K562 (cell line): ENCODE measurements at regions not wholly inside any gene's neighbourhood (a gene's known extent, or its start where the extent isn't known, plus 50 kb on each side); places are given as distances from the start of the nearest gene placed in this dataset.

Experiments used
- CBFA2T2 ChIP-seq: fragments of 450-650 bp; conservative IDR thresholded peaks from 2 replicates; pipeline ENCODE4 v1.6.1; 2017; ENCODE audit warnings: mild to moderate bottlenecking
- ETV5 ChIP-seq: sonication (generic); formaldehyde crosslinking; IDR thresholded peaks from 2 replicates; pipeline ENCODE4 v1.4.0; 2020; ENCODE audit warnings: low read depth, mild to moderate bottlenecking, missing genetic modification reagents
- MYC ChIP-seq, 2 experiments: fragments of 250-450 bp in 1 of 2; sonication (Bioruptor Pico) in 1 of 2; IDR thresholded peaks; 2 replicates each; pipeline versions ENCODE4 v1.5.1 to v1.6.1; 2012 to 2021; ENCODE audit warnings: low read depth in 2 of 2, borderline replicate concordance in 1 of 2, improper control_type of control experiment in 1 of 2, low read length in 1 of 2, mild to moderate bottlenecking in 1 of 2, moderate library complexity in 1 of 2
- PHTF2 ChIP-seq: fragments of 250-450 bp; sonication (Bioruptor Pico); IDR thresholded peaks from 2 replicates; pipeline ENCODE4 v1.5.0; 2021; ENCODE audit warnings: mild to moderate bottlenecking
- POLR2A ChIP-seq: fragments of 450-650 bp; conservative IDR thresholded peaks from 2 replicates; pipeline ENCODE4 v1.6.1; 2016
- PTBP1 ChIP-seq: fragments of 200-400 bp; formaldehyde crosslinking; IDR thresholded peaks from 2 replicates; pipeline ENCODE4 v1.6.1; 2017; ENCODE audit warnings: low read depth, low read length
- RAD21 ChIP-seq, 2 experiments: fragments of 250-450 bp in 1 of 2; fragments of 450-650 bp in 1 of 2; sonication (Bioruptor Pico) in 1 of 2; formaldehyde crosslinking in 1 of 2; IDR thresholded peaks in 1 of 2; conservative IDR thresholded peaks in 1 of 2; 2 replicates each; pipeline versions ENCODE4 v1.4.0 to v1.8.0; 2020 to 2022; ENCODE audit warnings: mild to moderate bottlenecking in 2 of 2, moderate library complexity in 1 of 2
- RFX5 ChIP-seq: IDR thresholded peaks from 2 replicates; pipeline ENCODE4 v1.6.1; 2011; ENCODE audit warnings: low read depth, mild to moderate bottlenecking, improper control_type of control experiment, low read length
- SIN3A ChIP-seq, 2 experiments: fragments of 150-350 bp in 1 of 2; IDR thresholded peaks; 2 replicates each; pipeline ENCODE4 v1.6.1; 2011 to 2016; ENCODE audit warnings: borderline replicate concordance in 2 of 2, low read depth in 2 of 2, low read length in 2 of 2, mild to moderate bottlenecking in 2 of 2, moderate library complexity in 2 of 2; ENCODE audit not compliant: control insufficient read depth in 1 of 2
- SREBF1 ChIP-seq: fragments of 150-350 bp; IDR thresholded peaks from 2 replicates; pipeline ENCODE4 v1.6.1; 2014; ENCODE audit warnings: antibody characterized with exemption, low read depth, low read length, borderline replicate concordance
- TF ChIP-seq, protein P1 (sequence below), 3 experiments: IDR thresholded peaks in 2 of 3; conservative IDR thresholded peaks in 1 of 3; 2 replicates each; pipeline ENCODE4 v1.5.1; 2011 to 2012; ENCODE audit warnings: low read length in 3 of 3, mild to moderate bottlenecking in 3 of 3, control low read depth in 2 of 3, improper control_type of control experiment in 1 of 3, inconsistent platforms in 1 of 3, low read depth in 1 of 3, mixed read lengths in 1 of 3, moderate library complexity in 1 of 3; ENCODE audit not compliant: insufficient read depth in 2 of 3
- TF ChIP-seq, protein P2 (sequence below): fragments of 150-350 bp; IDR thresholded peaks from 2 replicates; pipeline ENCODE4 v1.6.1; 2014; ENCODE audit warnings: low read depth, mild to moderate bottlenecking, low read length, borderline replicate concordance
- TF ChIP-seq, protein P3 (sequence below): fragments of 250-450 bp; sonication (Bioruptor Pico); IDR thresholded peaks from 2 replicates; pipeline ENCODE4 v1.4.0; 2020; ENCODE audit warnings: mild to moderate bottlenecking, moderate library complexity

DNA sequence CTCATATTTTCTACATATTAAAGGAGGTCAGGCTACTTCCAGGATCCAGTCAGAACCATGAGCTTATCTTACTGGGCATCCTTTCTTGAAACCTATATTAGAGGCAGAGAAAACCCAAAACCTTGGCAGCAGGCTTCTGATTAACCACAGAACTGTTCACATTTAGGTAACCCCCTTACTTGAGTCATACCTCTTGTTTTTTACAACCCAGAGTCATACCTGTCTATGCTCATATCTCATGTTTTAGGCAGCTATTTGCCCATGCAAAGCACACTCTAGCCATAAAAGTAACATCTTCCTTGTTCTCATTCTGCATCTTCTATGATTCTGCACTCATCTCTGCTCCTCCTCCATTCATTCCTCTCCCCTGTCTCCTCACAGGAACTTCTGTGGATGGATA, 138.0 kb upstream of the SMIM31 start:
- TF ChIP-seq, protein P1, sequence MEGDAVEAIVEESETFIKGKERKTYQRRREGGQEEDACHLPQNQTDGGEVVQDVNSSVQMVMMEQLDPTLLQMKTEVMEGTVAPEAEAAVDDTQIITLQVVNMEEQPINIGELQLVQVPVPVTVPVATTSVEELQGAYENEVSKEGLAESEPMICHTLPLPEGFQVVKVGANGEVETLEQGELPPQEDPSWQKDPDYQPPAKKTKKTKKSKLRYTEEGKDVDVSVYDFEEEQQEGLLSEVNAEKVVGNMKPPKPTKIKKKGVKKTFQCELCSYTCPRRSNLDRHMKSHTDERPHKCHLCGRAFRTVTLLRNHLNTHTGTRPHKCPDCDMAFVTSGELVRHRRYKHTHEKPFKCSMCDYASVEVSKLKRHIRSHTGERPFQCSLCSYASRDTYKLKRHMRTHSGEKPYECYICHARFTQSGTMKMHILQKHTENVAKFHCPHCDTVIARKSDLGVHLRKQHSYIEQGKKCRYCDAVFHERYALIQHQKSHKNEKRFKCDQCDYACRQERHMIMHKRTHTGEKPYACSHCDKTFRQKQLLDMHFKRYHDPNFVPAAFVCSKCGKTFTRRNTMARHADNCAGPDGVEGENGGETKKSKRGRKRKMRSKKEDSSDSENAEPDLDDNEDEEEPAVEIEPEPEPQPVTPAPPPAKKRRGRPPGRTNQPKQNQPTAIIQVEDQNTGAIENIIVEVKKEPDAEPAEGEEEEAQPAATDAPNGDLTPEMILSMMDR (IDR thresholded peaks at IDR 0.05 in 2 of 3, conservative IDR thresholded peaks at IDR 0.05 in 1 of 3; ENCODE audit: insufficient read depth in 2 of 3, low read depth in 1 of 3, low read length in 3 of 3): no peak
- TF ChIP-seq RFX5: no peak
- TF ChIP-seq CBFA2T2: no peak
- no peak for TF ChIP-seq SREBF1
- TF ChIP-seq SIN3A (IDR thresholded peaks at IDR 0.05; ENCODE audit: borderline replicate concordance in 2 of 2, control insufficient read depth in 1 of 2, low read depth in 2 of 2, low read length in 2 of 2): no peak
- no peak for TF ChIP-seq RAD21 (CRISPR knock-in tag; conservative IDR thresholded peaks at IDR 0.05 in 1 of 2, IDR thresholded peaks at IDR 0.05 in 1 of 2)
- no peak for TF ChIP-seq PTBP1
- TF ChIP-seq MYC (IDR thresholded peaks at IDR 0.05; ENCODE audit: low read depth, low read length): no peak
- TF ChIP-seq MYC (CRISPR knock-in tag; IDR thresholded peaks at IDR 0.05; ENCODE audit: borderline replicate concordance, low read depth): no peak
- TF ChIP-seq, protein P2, sequence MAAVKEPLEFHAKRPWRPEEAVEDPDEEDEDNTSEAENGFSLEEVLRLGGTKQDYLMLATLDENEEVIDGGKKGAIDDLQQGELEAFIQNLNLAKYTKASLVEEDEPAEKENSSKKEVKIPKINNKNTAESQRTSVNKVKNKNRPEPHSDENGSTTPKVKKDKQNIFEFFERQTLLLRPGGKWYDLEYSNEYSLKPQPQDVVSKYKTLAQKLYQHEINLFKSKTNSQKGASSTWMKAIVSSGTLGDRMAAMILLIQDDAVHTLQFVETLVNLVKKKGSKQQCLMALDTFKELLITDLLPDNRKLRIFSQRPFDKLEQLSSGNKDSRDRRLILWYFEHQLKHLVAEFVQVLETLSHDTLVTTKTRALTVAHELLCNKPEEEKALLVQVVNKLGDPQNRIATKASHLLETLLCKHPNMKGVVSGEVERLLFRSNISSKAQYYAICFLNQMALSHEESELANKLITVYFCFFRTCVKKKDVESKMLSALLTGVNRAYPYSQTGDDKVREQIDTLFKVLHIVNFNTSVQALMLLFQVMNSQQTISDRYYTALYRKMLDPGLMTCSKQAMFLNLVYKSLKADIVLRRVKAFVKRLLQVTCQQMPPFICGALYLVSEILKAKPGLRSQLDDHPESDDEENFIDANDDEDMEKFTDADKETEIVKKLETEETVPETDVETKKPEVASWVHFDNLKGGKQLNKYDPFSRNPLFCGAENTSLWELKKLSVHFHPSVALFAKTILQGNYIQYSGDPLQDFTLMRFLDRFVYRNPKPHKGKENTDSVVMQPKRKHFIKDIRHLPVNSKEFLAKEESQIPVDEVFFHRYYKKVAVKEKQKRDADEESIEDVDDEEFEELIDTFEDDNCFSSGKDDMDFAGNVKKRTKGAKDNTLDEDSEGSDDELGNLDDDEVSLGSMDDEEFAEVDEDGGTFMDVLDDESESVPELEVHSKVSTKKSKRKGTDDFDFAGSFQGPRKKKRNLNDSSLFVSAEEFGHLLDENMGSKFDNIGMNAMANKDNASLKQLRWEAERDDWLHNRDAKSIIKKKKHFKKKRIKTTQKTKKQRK: no peak
- no peak for TF ChIP-seq ETV5 (CRISPR knock-in tag)
- TF ChIP-seq, protein P3, sequence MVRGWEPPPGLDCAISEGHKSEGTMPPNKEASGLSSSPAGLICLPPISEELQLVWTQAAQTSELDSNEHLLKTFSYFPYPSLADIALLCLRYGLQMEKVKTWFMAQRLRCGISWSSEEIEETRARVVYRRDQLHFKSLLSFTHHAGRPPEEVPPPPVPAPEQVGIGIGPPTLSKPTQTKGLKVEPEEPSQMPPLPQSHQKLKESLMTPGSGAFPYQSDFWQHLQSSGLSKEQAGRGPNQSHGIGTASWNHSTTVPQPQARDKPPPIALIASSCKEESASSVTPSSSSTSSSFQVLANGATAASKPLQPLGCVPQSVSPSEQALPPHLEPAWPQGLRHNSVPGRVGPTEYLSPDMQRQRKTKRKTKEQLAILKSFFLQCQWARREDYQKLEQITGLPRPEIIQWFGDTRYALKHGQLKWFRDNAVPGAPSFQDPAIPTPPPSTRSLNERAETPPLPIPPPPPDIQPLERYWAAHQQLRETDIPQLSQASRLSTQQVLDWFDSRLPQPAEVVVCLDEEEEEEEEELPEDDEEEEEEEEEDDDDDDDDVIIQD: no peak
- TF ChIP-seq POLR2A: no peak
- TF ChIP-seq PHTF2: no peak
